ENCODE measurements at regions not wholly inside any gene's neighbourhood (a gene's known extent, or its start where the extent isn't known, plus 50 kb on each side); places are given as distances from the start of the nearest gene placed in this dataset.
"Not testable (repeated sequence)": the region's sequence is repeated elsewhere in the genome, so short reads cannot be mapped to it uniquely, and the experiment has no call there.

GRCh38 chr6:140001005-140001404 lies 626.6 kb upstream of the CITED2 start:
- peaks cover 4% of the 10 kb centered on the region for H3K9me3 ChIP-seq (ENCODE audit: control insufficient read depth, insufficient read depth, low read length)
- H3K4me3 ChIP-seq (ENCODE audit: low read depth, low read length) = no peak overlapping the region
- H3K4me1 ChIP-seq (ENCODE audit: control insufficient read depth, insufficient read depth, low read length) = peaks cover 7% of the 10 kb centered on the region
- H3K27me3 ChIP-seq (ENCODE audit: control insufficient read depth, insufficient read depth, low read length) = no peaks in the 10 kb centered on the region
- H3K9ac ChIP-seq (ENCODE audit: low read depth, low read length) = no peak overlapping the region
- no peaks in the 10 kb centered on the region for H3K36me3 ChIP-seq (ENCODE audit: control insufficient read depth, insufficient read depth, low read length)

GRCh38 chr6:139999661-140000060 lies 625.2 kb upstream of the CITED2 start:
- H3K27me3 ChIP-seq (ENCODE audit: control insufficient read depth, insufficient read depth, low read length); H3K4me3 ChIP-seq (ENCODE audit: low read depth, low read length); H3K9me3 ChIP-seq (ENCODE audit: control insufficient read depth, insufficient read depth, low read length); H3K36me3 ChIP-seq (ENCODE audit: control insufficient read depth, insufficient read depth, low read length); H3K4me1 ChIP-seq (ENCODE audit: control insufficient read depth, insufficient read depth, low read length); H3K9ac ChIP-seq (ENCODE audit: low read depth, low read length): not testable (repeated sequence)

DNA sequence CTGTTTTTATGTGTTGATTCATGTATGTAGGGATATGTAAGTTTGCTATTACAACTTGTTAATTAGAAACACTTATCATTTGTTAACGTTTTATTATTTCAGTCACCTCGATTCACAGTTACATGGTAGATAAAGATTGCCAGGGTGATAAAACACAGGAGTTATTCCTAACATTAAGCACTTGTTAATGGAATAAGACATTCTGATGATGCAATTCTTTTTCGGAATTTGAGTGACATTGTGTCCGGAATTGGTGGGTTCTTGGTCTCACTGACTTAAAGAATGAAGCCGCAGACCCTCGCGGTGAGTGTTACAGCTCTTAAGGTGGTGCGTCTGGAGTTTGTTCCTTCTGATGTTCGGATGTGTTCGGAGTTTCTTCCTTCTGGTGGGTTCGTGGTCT lies 624.0 kb upstream of the CITED2 start:
- not testable (repeated sequence) for H3K4me1 ChIP-seq (ENCODE audit: control insufficient read depth, insufficient read depth, low read length); H3K9me3 ChIP-seq (ENCODE audit: control insufficient read depth, insufficient read depth, low read length); H3K9ac ChIP-seq (ENCODE audit: low read depth, low read length); H3K4me3 ChIP-seq (ENCODE audit: low read depth, low read length); H3K27me3 ChIP-seq (ENCODE audit: control insufficient read depth, insufficient read depth, low read length); H3K36me3 ChIP-seq (ENCODE audit: control insufficient read depth, insufficient read depth, low read length)

DNA sequence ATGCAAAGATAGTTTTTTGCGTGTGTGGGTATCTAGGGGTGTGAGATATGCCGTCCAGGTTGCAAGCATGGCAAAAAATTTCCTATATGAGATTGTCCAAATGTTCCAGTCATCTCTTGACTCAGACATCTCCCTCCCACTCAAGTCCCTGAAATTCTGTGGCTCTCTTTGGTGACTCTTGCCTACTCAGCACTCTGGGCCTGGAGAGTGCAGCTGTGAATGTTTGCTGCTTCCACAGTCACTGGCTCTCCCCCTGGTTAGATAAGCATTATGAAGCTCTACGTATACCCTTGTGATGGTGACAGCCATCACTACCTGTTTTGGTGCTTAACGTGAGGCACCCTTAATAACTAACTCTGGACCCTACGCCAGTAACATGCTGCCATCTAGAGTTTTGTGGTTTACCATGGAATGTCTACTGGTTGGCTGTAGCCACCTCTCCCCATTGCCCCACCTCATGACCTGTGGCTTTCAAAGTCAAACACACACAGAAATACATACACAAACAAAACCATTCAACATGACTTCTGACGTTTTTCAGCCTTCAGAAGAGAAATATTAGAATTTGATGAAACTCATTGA lies 621.9 kb upstream of the CITED2 start:
- Histone ChIP-seq H3K27me3 (ENCODE audit: control insufficient read depth, insufficient read depth, low read length) (no peaks in the 10 kb centered on the region), H3K4me3 (ENCODE audit: low read depth, low read length) (no peak overlapping the region), H3K36me3 (ENCODE audit: control insufficient read depth, insufficient read depth, low read length) (no peaks in the 10 kb centered on the region)

GRCh38 chr6:139994998-139995397 lies 620.5 kb upstream of the CITED2 start:
- Histone ChIP-seq H3K4me3 (ENCODE audit: low read depth, low read length) (no peak overlapping the region), H3K9me3 (ENCODE audit: control insufficient read depth, insufficient read depth, low read length) (peaks cover 1% of the 10 kb centered on the region), H3K36me3 (ENCODE audit: control insufficient read depth, insufficient read depth, low read length) (no peaks in the 10 kb centered on the region), H3K27me3 (ENCODE audit: control insufficient read depth, insufficient read depth, low read length) (no peaks in the 10 kb centered on the region), H3K9ac (ENCODE audit: low read depth, low read length) (no peak overlapping the region), H3K4me1 (ENCODE audit: control insufficient read depth, insufficient read depth, low read length) (no peaks in the 10 kb centered on the region)

More for the DNA sequence above, 621.9 kb upstream of the CITED2 start:
- H3K4me1 ChIP-seq (ENCODE audit: control insufficient read depth, insufficient read depth, low read length) = no peaks in the 10 kb centered on the region
- H3K9ac ChIP-seq (ENCODE audit: low read depth, low read length) = no peak overlapping the region
- H3K9me3 ChIP-seq (ENCODE audit: control insufficient read depth, insufficient read depth, low read length) = peaks cover 4% of the 10 kb centered on the region

- H3K4me3 ChIP-seq (ENCODE audit: low read depth, low read length) = no peak overlapping the region
- H3K9me3 ChIP-seq (ENCODE audit: control insufficient read depth, insufficient read depth, low read length) = no peaks in the 10 kb centered on the region
- no peak overlapping the region for H3K9ac ChIP-seq (ENCODE audit: low read depth, low read length)
- no peaks in the 10 kb centered on the region for H3K27me3 ChIP-seq (ENCODE audit: control insufficient read depth, insufficient read depth, low read length)
- no peaks in the 10 kb centered on the region for H3K4me1 ChIP-seq (ENCODE audit: control insufficient read depth, insufficient read depth, low read length)
- H3K36me3 ChIP-seq (ENCODE audit: control insufficient read depth, insufficient read depth, low read length) = no peaks in the 10 kb centered on the region
Observed at GRCh38 chr6:139990856-139991465, 616.5 kb upstream of the CITED2 start.

DNA sequence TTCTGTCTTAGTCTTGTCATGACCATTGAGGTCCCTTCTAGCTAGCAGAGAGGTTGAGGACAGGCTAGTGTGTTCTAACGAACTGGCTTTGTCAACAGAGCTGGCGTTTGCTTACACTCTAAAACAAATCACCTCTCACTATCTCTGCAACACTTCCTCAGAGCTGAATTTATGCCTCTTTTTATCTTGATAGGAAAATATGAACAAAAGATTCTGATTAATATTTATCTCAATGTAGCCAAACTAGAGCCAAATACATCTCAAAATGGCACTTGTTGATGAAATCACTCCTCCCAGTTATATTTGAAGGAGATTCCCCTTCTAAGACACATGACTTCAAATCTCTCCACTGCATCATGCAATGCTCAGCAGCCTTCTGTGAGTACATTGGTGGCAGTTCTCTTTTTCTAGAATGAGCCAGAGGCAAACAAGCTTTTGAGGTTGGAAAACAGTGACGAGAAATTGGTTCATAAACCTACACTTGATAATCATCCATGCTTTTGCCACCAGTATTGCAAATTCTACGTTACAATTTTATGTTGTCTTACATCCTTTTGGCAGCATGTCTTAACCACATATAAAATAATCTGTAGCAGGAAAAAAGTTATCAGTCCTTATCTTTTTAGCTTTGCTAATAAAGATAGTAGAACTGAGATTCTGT lies 615.7 kb upstream of the CITED2 start:
- no peak overlapping the region for H3K9ac ChIP-seq (ENCODE audit: low read depth, low read length)
- no peak overlapping the region for H3K4me3 ChIP-seq (ENCODE audit: low read depth, low read length)
- no peaks in the 10 kb centered on the region for H3K27me3 ChIP-seq (ENCODE audit: control insufficient read depth, insufficient read depth, low read length)
- H3K4me1 ChIP-seq (ENCODE audit: control insufficient read depth, insufficient read depth, low read length) = no peaks in the 10 kb centered on the region
- H3K36me3 ChIP-seq (ENCODE audit: control insufficient read depth, insufficient read depth, low read length) = no peaks in the 10 kb centered on the region
- H3K9me3 ChIP-seq (ENCODE audit: control insufficient read depth, insufficient read depth, low read length) = no peaks in the 10 kb centered on the region

- Histone ChIP-seq H3K27me3 (ENCODE audit: control insufficient read depth, insufficient read depth, low read length) (no peaks in the 10 kb centered on the region), H3K9ac (ENCODE audit: low read depth, low read length) (no peak overlapping the region), H3K4me1 (ENCODE audit: control insufficient read depth, insufficient read depth, low read length) (no peaks in the 10 kb centered on the region), H3K36me3 (ENCODE audit: control insufficient read depth, insufficient read depth, low read length) (no peaks in the 10 kb centered on the region), H3K9me3 (ENCODE audit: control insufficient read depth, insufficient read depth, low read length) (no peaks in the 10 kb centered on the region), H3K4me3 (ENCODE audit: low read depth, low read length) (no peak overlapping the region)
Observed at GRCh38 chr6:139988685-139989084, 614.2 kb upstream of the CITED2 start.

DNA sequence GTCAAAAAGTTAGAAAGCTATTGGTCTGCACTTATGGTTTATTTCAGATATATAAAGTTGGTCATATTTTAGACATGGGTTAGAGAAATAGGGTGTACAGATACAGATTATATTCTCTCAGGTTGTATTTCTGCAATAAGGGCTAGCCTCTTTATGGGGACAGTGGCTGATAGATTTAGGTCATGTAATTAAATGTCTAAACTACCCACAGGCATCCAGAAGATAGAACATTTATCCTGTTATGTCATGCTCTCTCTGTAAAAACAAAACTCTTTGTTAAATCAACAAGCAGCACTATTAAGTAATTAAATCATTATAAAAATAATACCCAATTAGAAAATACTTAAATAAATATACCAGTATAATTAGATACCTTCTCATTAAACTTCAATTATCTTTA lies 612.6 kb upstream of the CITED2 start:
- H3K9me3 ChIP-seq (ENCODE audit: control insufficient read depth, insufficient read depth, low read length) = no peaks in the 10 kb centered on the region
- no peak overlapping the region for H3K9ac ChIP-seq (ENCODE audit: low read depth, low read length)
- H3K4me1 ChIP-seq (ENCODE audit: control insufficient read depth, insufficient read depth, low read length) = peaks cover 9% of the 10 kb centered on the region
- H3K36me3 ChIP-seq (ENCODE audit: control insufficient read depth, insufficient read depth, low read length) = no peaks in the 10 kb centered on the region
- no peaks in the 10 kb centered on the region for H3K27me3 ChIP-seq (ENCODE audit: control insufficient read depth, insufficient read depth, low read length)
- no peak overlapping the region for H3K4me3 ChIP-seq (ENCODE audit: low read depth, low read length)

DNA sequence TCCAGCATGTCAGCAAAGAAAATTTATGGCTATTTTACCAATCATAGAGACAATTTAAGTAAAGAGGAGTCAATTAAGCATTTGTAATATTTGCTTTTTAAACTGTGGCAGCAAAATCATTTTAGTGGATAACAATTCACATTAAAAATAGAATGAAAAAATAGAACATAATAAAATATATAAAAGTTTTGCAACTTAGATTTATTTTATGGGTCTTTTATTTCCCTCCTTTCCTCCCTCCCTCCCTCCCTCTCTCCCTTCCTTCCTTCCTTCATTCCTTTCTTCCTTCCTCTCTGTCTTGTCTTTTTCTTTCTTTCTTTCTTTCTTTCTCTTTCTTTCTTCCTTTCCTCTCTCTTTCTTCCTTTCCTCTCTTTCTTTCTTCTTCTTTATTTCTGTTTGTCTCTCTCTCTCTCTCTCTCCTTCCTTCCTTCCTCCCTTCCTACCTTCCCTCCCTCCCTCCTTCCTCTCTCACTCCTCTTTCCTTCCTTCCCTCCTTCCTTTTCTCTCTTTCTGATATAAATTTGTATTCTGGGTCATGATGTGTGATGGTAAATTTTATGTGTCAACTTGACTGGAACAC lies 610.9 kb upstream of the CITED2 start:
- no peaks in the 10 kb centered on the region for H3K36me3 ChIP-seq (ENCODE audit: control insufficient read depth, insufficient read depth, low read length)
- peaks cover 19% of the 10 kb centered on the region for H3K4me1 ChIP-seq (ENCODE audit: control insufficient read depth, insufficient read depth, low read length)
- H3K9me3 ChIP-seq (ENCODE audit: control insufficient read depth, insufficient read depth, low read length) = no peaks in the 10 kb centered on the region
- H3K27me3 ChIP-seq (ENCODE audit: control insufficient read depth, insufficient read depth, low read length) = no peaks in the 10 kb centered on the region
- H3K9ac ChIP-seq (ENCODE audit: low read depth, low read length) = no peak overlapping the region
- H3K4me3 ChIP-seq (ENCODE audit: low read depth, low read length) = no peak overlapping the region

GRCh38 chr6:139984317-139984716 lies 609.9 kb upstream of the CITED2 start:
- Histone ChIP-seq H3K27me3 (ENCODE audit: control insufficient read depth, insufficient read depth, low read length) (no peaks in the 10 kb centered on the region), H3K9ac (ENCODE audit: low read depth, low read length) (no peak overlapping the region), H3K9me3 (ENCODE audit: control insufficient read depth, insufficient read depth, low read length) (no peaks in the 10 kb centered on the region), H3K4me1 (ENCODE audit: control insufficient read depth, insufficient read depth, low read length) (peaks cover 19% of the 10 kb centered on the region), H3K4me3 (ENCODE audit: low read depth, low read length) (no peak overlapping the region), H3K36me3 (ENCODE audit: control insufficient read depth, insufficient read depth, low read length) (no peaks in the 10 kb centered on the region)
